Left ventricle myocardium superior (tissue), 1 donor: ENCODE measurements at regions not wholly inside any gene's neighbourhood (a gene's known extent, or its start where the extent isn't known, plus 50 kb on each side); places are given as distances from the start of the nearest gene placed in this dataset.
"Not testable (repeated sequence)": the region's sequence is repeated elsewhere in the genome, so short reads cannot be mapped to it uniquely, and the experiment has no call there.

Source experiments
- ATAC-seq: fragments of 200-7000 bp; cut with Tn5 transposase; one replicate; pipeline ENCODE4 v1.9.1; 2020; ENCODE audit warnings: mild to moderate bottlenecking, moderate library complexity
- DNase-seq: peaks from one replicate; pipeline ENCODE4 v3.0.0-alpha.2; 2020
- intact Hi-C: fragments of 100-400 bp; cut with micrococcal nuclease; formaldehyde crosslinking; loops from one replicate; pipeline ENCODE4 v1.11.0; 2022
- donor health status: DM: no; HTN: yes; CAD: no; lungs with severe emphysema.

DNA sequence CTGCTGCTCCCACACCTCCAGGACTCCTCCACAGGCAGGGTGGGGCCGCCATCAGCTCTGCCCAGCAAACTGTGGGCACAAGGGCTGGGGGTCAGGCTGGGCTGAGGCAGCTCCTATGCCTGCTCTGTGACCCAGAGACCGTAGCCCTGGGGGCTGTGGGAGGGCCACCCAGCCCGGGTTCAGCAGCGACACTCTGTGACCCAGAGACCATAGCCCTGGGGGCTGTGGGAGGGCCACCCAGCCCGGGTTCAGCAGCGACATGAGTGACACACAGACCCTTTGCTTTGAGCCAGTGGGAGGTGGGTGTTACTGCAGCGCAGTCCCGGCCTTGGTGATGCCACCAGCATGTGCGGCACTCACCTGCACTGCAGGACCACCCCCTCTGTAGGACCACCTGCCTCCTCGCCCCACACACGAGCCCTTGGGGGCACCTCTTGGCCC, 118.9 kb upstream of the LPCAT1 start:
- intact Hi-C loops: loop anchor here (10.0 kb wide), 1 partner anchor 658 kb away; no protein-coding TSS in a partner anchor
- DNase-seq (no peak), ATAC-seq (no peak)

DNA sequence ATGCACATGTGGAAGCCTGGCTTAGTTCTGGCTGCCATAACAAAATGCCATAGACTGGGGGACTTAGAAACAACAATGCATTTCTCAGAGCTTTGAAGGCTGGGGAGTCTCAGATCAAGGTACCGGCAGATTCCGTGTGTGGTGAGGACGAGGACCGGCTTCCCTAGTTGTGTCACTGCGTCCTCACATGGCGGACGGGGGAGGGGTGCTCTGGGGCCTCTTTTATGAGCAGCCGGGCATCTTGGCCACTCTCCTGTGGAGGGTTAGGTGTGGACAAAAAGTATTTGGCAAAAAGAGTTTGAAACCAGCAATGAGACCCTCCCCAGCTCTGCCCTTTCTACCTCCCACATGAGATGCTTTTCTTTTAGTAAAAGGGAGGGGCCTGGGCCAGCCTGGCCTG, 118.5 kb upstream of the LPCAT1 start:
- DNase-seq (no peak), ATAC-seq (no peak)
- intact Hi-C loops: loop anchor here (10.0 kb wide), 1 partner anchor 657 kb away; no protein-coding TSS in a partner anchor

DNA sequence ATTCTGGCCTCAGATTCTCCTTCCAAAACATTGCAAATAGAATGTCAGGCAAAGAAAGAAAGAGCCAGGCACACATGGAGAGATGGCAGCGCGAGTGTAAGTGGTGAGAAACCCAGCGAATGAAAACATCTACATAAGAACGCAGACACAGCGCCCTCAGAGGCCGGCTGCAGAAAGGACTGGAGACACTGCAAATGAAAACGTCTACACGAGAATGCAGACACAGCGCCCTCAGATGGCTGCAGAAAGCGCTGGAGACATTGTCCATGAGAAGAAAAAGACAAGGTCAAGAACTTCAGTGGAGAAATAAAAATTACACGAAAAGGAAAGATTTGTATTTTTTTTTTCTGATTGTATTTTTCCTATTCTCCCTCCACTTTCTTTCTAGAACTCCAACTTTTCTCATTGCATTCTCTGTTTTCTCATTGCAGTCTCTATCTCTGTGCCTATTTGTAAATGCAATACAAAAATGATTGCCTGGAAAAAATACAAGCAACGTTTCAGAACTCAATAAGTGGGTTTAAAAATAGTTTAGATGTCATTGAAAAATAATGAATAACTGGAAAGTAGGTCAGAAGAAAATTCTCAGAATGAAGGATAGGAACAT, 117.9 kb upstream of the LPCAT1 start:
- intact Hi-C loops: loop anchor here (10.0 kb wide), 1 partner anchor 657 kb away; no protein-coding TSS in a partner anchor
- DNase-seq (peak; percentile 85), ATAC-seq (peak; percentile 76)

DNA sequence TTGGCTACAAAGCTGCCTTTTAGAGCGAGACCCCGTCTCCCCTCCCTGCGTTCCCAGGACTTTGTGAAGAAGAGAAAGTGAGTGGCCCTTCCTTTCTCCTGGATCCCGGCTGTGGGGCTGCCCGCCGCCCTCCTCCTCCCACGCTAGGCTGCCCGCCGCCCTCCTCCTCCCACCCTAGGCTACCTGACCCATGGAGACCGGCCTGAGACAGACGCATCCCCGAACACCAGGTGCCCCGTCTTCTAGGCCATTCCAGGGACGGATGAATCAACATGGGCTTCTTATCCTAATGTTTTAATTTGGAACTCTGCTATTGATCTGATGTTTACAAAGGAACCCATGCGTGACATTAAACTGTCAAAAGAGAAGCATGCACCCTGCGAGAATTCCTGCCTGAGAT, 117.3 kb upstream of the LPCAT1 start:
- no peak for DNase-seq
- ATAC-seq: no peak
- intact Hi-C loops: loop anchor here (10.0 kb wide), 1 partner anchor 656 kb away; no protein-coding TSS in a partner anchor

DNA sequence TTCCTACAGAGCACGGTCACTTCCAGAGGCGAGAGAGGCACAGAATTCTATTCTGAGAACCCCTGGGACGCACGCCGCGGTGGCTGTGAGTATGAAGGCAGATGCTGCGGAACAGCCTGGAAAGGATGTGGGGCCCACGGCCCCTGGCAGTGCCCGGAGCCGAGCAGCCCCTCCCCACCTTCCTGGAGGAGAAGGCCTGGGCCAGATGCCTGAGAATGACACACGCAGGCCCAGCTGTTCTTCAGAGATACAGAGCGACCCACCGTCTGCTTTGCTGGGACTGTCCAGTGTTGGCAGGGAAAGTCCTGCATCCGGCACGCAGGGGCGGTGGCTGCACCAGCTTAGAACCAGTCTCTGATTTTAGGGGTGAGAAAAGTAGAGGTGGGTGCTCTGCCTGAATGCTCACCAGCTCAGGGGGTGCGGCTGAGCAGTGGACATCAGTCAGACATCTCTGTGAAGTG, 116.7 kb upstream of the LPCAT1 start:
- no peak for DNase-seq
- intact Hi-C loops: loop anchor here (10.0 kb wide), 1 partner anchor 656 kb away; no protein-coding TSS in a partner anchor

DNA sequence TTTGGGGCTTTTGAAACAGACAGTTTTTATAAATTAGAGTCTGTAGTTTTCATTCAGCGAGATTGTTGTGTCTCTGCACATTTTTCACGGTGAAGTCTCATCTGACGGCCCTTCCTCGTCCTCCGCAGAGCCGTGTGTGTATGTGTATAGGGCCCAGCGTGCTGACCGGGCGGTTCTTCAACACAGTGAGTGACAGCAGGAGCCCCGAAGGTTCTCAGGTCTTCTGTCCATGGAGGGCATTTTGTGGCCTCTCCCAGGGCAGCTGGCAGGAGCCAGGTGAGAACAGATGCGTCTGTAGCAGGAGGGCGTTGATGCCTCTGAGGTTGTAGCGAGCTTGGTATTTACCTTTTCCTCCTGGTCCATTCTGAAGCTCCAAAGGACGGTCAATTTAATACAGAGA, 116.0 kb upstream of the LPCAT1 start:
- no peak for DNase-seq
- intact Hi-C loops: loop anchor here (10.0 kb wide), 1 partner anchor 655 kb away; no protein-coding TSS in a partner anchor
- no peak for ATAC-seq

More for the DNA sequence above, 116.7 kb upstream of the LPCAT1 start:
- no peak for ATAC-seq

DNA sequence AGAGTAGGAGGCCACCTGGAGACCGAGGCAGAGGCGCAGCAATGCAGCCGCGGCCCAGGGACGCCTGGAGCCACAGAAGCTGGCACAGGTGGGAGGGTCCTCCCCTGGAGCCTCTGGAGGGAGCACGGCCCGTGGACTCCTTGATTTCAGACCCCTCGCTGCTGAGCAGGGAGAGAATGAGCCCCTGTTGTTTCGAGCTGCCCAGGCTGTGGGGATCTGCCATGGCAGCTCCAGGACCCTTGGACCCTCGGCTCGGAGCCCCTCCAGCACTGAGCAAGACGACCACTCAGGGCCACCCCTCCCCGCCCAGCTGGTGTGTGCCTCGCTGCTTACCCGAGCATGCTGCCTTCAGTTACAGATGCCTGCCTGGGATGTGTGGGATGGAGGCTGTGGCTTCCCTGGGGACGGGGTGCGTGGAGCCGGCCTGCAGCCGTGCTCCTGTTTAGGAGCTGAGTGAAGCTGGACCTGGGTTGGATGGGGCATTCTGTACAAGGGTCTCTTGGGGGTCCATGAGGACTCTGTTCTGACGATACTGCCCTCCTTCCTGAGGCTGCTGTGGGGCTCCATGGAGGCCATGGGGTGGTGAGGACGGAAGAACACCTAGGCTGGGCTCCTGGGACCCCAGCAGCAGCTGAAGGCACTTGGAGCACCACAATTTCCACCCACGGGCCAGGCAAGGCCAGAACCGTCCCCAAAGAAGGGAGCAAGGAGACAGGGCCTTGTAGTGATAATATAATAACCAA, 115.1 kb upstream of the LPCAT1 start:
- ATAC-seq (no peak), DNase-seq (no peak)
- intact Hi-C loops: no loop called here

DNA sequence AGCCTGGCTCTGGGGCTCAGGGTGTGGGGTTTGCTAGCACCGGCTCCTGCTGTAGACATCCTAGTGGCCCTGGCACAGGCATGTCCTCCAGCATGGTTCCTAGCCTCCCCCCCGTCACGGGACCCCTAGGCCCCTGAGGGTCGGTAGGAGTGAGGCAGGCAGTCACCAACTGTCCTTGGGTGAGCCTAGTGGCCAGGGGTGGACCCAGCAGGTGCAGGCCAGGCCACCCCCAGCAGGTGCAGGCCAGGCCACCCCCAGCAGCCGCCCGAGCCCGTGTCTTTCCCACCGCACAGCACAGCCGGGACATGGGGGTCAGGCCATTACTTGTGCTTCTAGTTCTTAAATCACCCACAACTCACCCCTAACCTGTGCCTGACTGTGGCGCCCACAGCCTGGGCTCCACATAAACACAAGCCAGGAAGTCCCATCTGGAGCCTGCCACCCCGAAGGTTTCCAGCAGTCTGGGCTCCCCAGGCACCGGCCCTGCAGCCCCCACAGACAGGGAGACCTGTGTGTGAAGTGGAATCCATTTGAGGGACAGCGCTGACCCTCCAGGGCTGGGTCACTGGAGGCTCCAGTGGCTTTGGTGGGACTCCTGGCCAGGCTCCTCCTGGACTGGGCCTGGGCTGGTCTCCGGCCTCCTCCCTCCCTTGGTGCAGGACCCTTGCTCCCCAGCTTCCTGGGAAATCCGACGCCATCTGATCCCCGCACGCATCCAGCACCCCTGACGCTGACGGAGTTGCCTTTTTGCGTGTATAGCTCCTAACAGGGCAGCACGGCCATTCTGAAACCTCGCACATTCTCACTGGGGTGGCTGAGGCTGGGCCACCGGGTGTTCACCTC, 114.1 kb upstream of the LPCAT1 start:
- DNase-seq (no peak), ATAC-seq (no peak)
- intact Hi-C loops: no loop called here

DNA sequence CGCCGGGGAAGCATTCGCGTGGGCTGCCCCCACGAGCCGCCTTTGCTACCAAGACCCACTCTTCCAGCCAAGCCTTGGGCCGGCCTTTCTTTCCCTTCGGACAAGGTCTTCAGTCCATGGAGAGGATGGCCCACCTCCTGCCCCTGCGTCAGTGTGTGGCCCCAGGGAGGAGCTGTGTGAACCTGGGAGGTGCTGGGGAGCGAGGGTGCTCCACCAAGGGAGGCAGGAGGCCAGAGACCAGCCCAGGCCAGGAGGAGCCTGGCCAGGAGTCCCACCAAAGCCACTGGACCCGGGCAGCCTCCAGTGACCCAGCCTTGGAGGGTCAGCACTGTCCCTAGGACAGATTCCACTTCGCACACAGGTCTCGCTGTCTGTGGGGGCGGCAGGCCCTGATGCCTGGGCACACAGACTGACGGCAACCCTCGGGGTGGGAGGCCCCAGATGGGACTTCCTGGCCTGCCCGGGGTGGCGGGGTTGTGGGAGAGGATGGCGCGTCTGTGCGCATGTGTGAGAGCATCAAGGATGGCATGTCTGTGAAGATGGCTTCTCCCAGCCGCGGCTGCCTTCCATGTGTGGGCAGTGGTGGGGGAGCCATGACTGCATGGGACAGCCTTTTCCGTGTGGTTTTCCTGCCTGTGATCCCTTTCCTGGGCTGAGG, 113.3 kb upstream of the LPCAT1 start:
- ATAC-seq (no peak), DNase-seq (no peak)
- intact Hi-C loops: no loop called here

DNA sequence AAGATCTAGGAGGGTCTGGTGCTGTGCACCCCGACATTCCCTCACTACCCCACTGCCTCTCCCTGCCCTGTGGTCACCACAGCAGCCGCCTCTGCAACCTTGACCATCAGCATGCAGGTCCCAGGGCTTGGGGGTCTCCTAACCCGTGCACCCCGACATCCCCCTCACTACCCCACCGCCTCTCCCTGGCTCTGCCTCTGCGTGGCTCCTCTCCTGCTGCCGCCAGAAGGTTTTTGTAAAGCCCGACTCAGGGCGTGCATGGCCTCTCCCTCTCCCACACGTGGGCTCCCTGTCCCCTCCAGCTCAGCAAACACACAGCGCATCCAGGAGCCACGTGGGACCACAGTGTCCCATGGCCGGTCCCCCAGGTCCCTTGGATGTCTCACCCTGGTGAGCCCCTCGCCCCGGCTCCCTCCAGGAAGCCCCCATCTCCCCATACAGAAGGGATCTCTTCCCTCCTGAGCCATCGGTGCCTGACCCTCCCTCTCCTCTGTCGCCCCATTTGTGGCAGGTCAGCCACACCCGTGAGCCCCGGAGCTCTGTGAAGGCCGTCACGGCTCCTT, 112.5 kb upstream of the LPCAT1 start:
- ATAC-seq, intact Hi-C loops, DNase-seq: not testable (repeated sequence)

DNA sequence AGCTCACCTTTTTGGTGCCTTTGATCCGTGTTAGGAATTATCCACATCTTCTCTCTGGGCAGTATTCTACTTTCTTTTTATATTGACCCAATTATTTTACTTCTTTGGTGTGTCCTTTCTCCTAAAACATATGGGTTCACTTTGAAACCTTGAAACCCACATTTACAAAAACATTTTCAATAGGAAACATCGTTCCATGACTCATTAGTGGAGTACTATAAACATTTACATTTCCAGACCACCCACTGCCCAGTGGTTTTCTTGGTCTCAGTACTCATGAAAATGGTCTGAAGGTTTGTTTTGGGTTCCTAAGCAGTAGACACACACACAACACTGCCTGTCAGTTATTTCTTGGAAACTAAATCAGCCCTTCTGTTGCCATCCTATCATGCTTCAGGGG, 111.7 kb upstream of the LPCAT1 start:
- ATAC-seq, DNase-seq, intact Hi-C loops: not testable (repeated sequence)

DNA sequence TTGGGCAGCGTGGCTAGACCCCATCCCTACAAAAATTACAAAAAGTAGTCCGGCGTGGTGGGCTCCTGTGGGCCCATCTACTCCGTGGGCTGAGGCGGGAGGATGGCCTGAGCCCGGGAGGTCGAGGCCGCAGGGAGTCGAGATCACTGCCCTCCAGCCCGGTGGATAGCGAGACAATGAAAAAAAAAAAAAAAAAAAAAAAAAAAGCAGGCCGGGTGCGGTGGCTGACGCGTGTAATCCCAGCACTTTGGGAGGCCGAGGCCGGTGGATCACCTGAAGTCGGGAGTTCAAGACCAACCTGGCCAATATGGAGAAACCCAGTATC, 110.5 kb upstream of the LPCAT1 start:
- ATAC-seq: no peak
- intact Hi-C loops: no loop called here
- DNase-seq: no peak

DNA sequence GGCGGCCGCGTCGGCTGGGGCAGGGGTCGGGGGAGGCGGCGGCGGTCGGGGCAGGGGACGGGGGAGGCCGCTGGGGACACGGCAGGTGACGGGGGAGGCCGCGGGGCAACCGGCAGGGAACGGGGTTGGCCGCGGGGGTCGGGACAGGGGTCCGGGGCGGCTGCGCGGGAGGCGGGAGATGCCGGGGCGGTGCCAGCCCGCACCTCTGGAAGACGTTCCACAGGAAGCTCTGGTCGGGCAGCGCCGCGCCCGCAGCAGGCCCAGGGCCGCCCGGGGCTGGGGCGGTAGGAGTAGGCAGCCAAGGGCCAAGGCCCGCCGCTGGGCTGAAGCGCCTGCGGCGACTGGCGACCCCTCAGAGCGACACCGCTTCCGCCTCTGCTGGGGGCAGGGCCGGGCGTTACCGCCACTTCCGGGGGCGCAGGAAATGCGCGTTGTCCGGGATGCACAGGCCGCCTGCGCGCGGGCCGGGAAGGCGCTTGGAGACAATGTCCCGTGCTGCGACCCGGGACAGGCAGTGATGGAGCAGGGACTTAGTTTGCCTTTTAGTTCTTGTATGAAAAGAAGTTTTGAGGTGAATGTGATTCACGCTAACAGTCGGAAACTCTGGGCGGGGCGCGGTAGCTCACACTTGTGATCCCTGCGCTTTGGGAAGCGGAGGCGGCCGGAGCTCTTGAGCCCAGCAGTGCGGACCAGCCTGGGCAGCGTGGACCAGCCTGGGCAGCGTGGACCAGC, 110.0 kb upstream of the LPCAT1 start:
- ATAC-seq (peak; percentile 99), DNase-seq (peak; percentile 90)
- intact Hi-C loops: no loop called here

DNA sequence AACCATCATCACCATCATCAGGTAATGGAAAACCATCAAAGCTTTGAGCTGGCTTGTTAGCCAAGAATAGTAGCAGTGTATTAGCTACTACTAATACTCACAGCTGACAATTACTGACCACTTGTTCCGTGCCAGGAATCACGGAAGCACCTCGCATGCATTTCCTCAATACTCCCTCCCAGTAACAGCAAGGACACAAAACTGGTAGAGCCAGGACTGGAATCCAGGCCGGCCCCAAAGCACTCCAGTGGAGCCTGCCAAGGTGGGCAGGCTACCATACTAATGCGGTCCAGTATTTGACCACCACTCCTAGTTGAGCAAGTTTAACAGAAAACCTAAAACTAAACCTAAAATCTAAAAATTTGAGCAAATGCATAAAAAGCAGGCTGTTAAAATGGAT, 107.2 kb upstream of the LPCAT1 start:
- ATAC-seq, intact Hi-C loops, DNase-seq: not testable (repeated sequence)

DNA sequence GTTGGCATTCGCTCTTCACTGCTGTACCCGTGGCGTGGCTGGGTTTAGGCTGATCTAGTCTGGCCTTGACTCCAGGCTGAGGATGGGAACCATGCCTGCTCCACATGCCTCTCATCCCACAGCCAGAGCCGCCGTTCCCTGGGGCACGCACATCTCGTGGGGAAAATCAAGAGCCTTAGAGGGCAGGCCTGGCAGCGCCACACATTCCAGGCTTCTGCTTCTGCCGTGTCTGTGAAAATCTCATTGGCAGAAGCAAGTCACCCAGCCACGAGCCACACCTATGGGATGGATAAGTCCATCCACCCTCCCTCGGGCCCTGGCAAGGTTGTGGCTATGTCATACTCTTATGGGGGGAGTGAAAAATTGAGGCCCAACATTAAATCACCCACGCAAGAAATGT, 102.6 kb upstream of the LPCAT1 start:
- ATAC-seq, DNase-seq, intact Hi-C loops: not testable (repeated sequence)

DNA sequence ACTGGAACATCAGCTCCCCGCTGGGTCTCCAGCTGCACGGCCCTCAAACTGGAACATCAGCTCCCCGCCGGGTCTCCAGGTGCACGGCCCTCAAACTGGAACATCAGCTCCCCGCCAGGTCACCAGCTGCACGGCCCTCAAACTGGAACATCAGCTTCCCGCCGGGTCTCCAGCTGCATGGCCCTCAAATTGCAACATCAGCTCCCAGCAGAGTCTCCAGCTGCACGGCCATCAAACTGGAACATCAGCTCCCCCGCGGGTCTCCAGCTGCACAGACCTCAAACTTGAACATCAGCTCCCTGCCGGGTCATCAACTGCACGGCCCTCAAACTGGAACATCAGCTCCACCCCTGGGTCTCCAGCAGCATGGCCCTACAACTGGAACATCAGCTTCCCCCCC, 95.8 kb upstream of the LPCAT1 start:
- ATAC-seq, DNase-seq, intact Hi-C loops: not testable (repeated sequence)

DNA sequence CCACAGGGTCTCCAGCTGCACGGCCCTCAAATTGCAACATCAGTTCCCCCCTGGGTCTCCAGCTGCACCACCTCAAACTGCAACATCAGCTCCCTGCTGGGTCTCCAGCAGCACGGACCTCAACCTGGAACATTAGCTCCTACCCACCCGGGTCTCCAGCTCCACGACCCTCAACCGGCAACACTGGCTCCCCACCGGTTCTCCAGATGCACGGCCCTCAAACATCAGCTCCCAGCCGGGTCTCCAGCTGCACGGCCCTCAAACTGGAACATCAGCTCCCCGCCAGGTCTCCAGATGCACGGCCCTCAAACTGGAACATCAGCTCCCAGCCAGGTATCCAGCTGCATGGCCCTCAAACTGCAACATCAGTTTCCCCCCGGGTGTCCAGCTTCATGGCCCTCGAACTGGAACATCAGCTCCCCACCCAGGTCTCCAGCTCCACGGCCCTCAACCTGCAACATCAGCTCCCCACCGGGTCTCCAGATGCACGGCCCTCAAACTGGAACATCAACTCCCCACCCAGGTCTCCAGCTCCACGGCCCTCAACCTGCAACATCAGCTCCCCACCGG, 94.6 kb upstream of the LPCAT1 start:
- DNase-seq, intact Hi-C loops, ATAC-seq: not testable (repeated sequence)
